A204.1 (cell line): ENCODE measurements at regions not wholly inside any gene's neighbourhood (a gene's known extent, or its start where the extent isn't known, plus 50 kb on each side); places are given as distances from the start of the nearest gene placed in this dataset.

Experiments used
- FAIRE-seq: peaks from 2 replicates; lab custom pipeline; 2012; peaks lifted over from hg19 to GRCh38; lab: Jason Lieb, UNC

GRCh38 chr1:36675931-36676562, 193.3 kb upstream of the CSF3R start:
- no peak for FAIRE-seq

GRCh38 chr1:36675106-36675505, 192.4 kb upstream of the CSF3R start:
- no peak for FAIRE-seq

- no peak for FAIRE-seq
These were observed 190.5 kb upstream of the CSF3R start for GRCh38 chr1:36673202-36673601.

GRCh38 chr1:36669262-36669661, 186.5 kb upstream of the CSF3R start:
- FAIRE-seq: no peak

- FAIRE-seq: no peak
These were observed 185.1 kb upstream of the CSF3R start for GRCh38 chr1:36667836-36668235.

GRCh38 chr1:36667256-36667655, 184.5 kb upstream of the CSF3R start:
- FAIRE-seq: no peak

GRCh38 chr1:36665478-36666080, 182.9 kb upstream of the CSF3R start:
- no peak for FAIRE-seq

GRCh38 chr1:36664571-36665287, 182.0 kb upstream of the CSF3R start:
- no peak for FAIRE-seq

GRCh38 chr1:36663772-36664430, 181.2 kb upstream of the CSF3R start:
- no peak for FAIRE-seq

GRCh38 chr1:36658838-36659237, 176.1 kb upstream of the CSF3R start:
- FAIRE-seq: no peak

- no peak for FAIRE-seq
These were observed 175.1 kb upstream of the CSF3R start for GRCh38 chr1:36657826-36658225.

- FAIRE-seq: no peak
These were observed 174.1 kb upstream of the CSF3R start for GRCh38 chr1:36656838-36657237.

- FAIRE-seq: no peak
These were observed 173.6 kb upstream of the CSF3R start for GRCh38 chr1:36656271-36656670.

- no peak for FAIRE-seq
These were observed 171.9 kb upstream of the CSF3R start for GRCh38 chr1:36654586-36654985.

- no peak for FAIRE-seq
These were observed 171.1 kb upstream of the CSF3R start for GRCh38 chr1:36653850-36654249.

- no peak for FAIRE-seq
These were observed 169.9 kb upstream of the CSF3R start for GRCh38 chr1:36652586-36652985.

GRCh38 chr1:36652011-36652410, 169.3 kb upstream of the CSF3R start:
- no peak for FAIRE-seq

GRCh38 chr1:36651176-36651910, 168.6 kb upstream of the CSF3R start:
- no peak for FAIRE-seq

GRCh38 chr1:36650200-36651065, 167.7 kb upstream of the CSF3R start:
- no peak for FAIRE-seq

GRCh38 chr1:36645867-36646266, 163.2 kb upstream of the CSF3R start:
- FAIRE-seq: no peak

- FAIRE-seq: no peak
These were observed 161.8 kb upstream of the CSF3R start for GRCh38 chr1:36644556-36644955.
